K562 (cell line): ENCODE measurements at regions not wholly inside any gene's neighbourhood (a gene's known extent, or its start where the extent isn't known, plus 50 kb on each side); places are given as distances from the start of the nearest gene placed in this dataset.
A peak's percentile ranks its signal among the peaks of the same experiment; 100 is the strongest.

Source experiments
- CHAMP1 ChIP-seq: fragments of 450-650 bp; IDR thresholded peaks from 2 replicates; pipeline ENCODE4 v1.6.1; 2016; ENCODE audit warnings: mild to moderate bottlenecking
- CTCF ChIP-seq, 3 experiments: IDR thresholded peaks in 2 of 3; conservative IDR thresholded peaks in 1 of 3; 2 replicates each; pipeline ENCODE4 v1.5.1; 2011 to 2012; ENCODE audit warnings: low read length in 3 of 3, mild to moderate bottlenecking in 3 of 3, control low read depth in 2 of 3, improper control_type of control experiment in 1 of 3, inconsistent platforms in 1 of 3, low read depth in 1 of 3, mixed read lengths in 1 of 3, moderate library complexity in 1 of 3; ENCODE audit not compliant: insufficient read depth in 2 of 3
- ETS2 ChIP-seq: IDR thresholded peaks from 2 replicates; pipeline ENCODE4 v1.6.1; 2016; ENCODE audit warnings: borderline replicate concordance, missing genetic modification characterization, mild to moderate bottlenecking, moderate library complexity, missing compliant biosample characterization; ENCODE audit not compliant: poor library complexity, severe bottlenecking
- EWSR1 ChIP-seq: fragments of 450-650 bp; IDR thresholded peaks from 2 replicates; pipeline ENCODE4 v1.6.1; 2018; ENCODE audit warnings: borderline replicate concordance, mild to moderate bottlenecking, low read depth, moderate library complexity; ENCODE audit not compliant: partially characterized antibody
- KDM4B ChIP-seq, 2 experiments: fragments of 450-650 bp in 1 of 2; sonication (generic) in 1 of 2; IDR thresholded peaks; 2 replicates each; pipeline ENCODE4 v1.6.1; 2016 to 2017; ENCODE audit warnings: borderline replicate concordance in 2 of 2, antibody characterized with exemption in 1 of 2, low read depth in 1 of 2, mild to moderate bottlenecking in 1 of 2
- MLLT1 ChIP-seq, 2 experiments: fragments of 450-650 bp; IDR thresholded peaks; 2 replicates each; pipeline ENCODE4 v1.6.1; 2016
- MTA3 ChIP-seq: fragments of 450-650 bp; formaldehyde crosslinking; IDR thresholded peaks from 2 replicates; pipeline ENCODE4 v1.6.1; 2017; ENCODE audit warnings: mild to moderate bottlenecking, borderline replicate concordance
- PHF21A ChIP-seq: fragments of 450-650 bp; IDR thresholded peaks from 2 replicates; pipeline ENCODE4 v1.6.1; 2017; ENCODE audit warnings: low read depth, borderline replicate concordance
- SMAD2 ChIP-seq: fragments of 150-350 bp; IDR thresholded peaks from 2 replicates; pipeline ENCODE4 v1.6.1; 2014; ENCODE audit warnings: low read depth, mild to moderate bottlenecking, low read length
- SREBF2 ChIP-seq: sonication (generic); formaldehyde crosslinking; IDR thresholded peaks from 2 replicates; pipeline ENCODE4 v1.4.0; 2020; ENCODE audit warnings: mild to moderate bottlenecking, missing genetic modification reagents
- SRF ChIP-seq, 2 experiments: fragments of 250-450, 450-650 bp in 1 of 2; sonication (Bioruptor Pico) in 1 of 2; sonication (generic) in 1 of 2; formaldehyde crosslinking; IDR thresholded peaks; 2 replicates each; pipeline versions ENCODE4 v1.5.0 to v1.5.1; 2020 to 2022; ENCODE audit warnings: mild to moderate bottlenecking in 1 of 2, missing genetic modification reagents in 1 of 2
- THAP12 ChIP-seq: fragments of 250-450 bp; sonication (Bioruptor Pico); IDR thresholded peaks from 2 replicates; pipeline ENCODE4 v1.9.0; 2021; ENCODE audit warnings: mild to moderate bottlenecking, inconsistent platforms
- ZBTB43 ChIP-seq: sonication (generic); formaldehyde crosslinking; IDR thresholded peaks from 2 replicates; pipeline ENCODE4 v1.8.0; 2023; ENCODE audit warnings: mild to moderate bottlenecking, missing genetic modification reagents
- ZNF239 ChIP-seq: fragments of 250-450 bp; sonication (Bioruptor Pico); IDR thresholded peaks from 2 replicates; pipeline ENCODE4 v1.4.0; 2020; ENCODE audit warnings: mild to moderate bottlenecking
- ZNF395 ChIP-seq: fragments of 200-800 bp; sonication (Bioruptor generic); IDR thresholded peaks from 2 replicates; pipeline ENCODE4 v1.6.1; 2017; ENCODE audit warnings: missing genetic modification characterization, missing compliant biosample characterization

- no peak for TF ChIP-seq PHF21A
- TF ChIP-seq MLLT1 (IDR thresholded peaks at IDR 0.05), result peak in 1 of 2 experiments; percentile 91; a peak in 2 of 4 replicates
- TF ChIP-seq ETS2 (tag), result no peak
- TF ChIP-seq CHAMP1, result no peak
- peak; percentile 70; the same call in 1 of the 2 replicates for TF ChIP-seq ZNF395 (CRISPR knock-in tag)
- 0 out of 4 replicates have a peak, but pooled peaks of 1 of the 2 experiments have one; percentile 9 for TF ChIP-seq SRF (CRISPR knock-in tag; IDR thresholded peaks at IDR 0.05)
- TF ChIP-seq MTA3, result peak; percentile 88
- TF ChIP-seq EWSR1, result no peak
- no peak for TF ChIP-seq KDM4B (IDR thresholded peaks at IDR 0.05; ENCODE audit: borderline replicate concordance in 2 of 2, low read depth in 1 of 2)
- no peak for TF ChIP-seq CTCF (IDR thresholded peaks at IDR 0.05 in 2 of 3, conservative IDR thresholded peaks at IDR 0.05 in 1 of 3; ENCODE audit: insufficient read depth in 2 of 3, low read depth in 1 of 3, low read length in 3 of 3)
- TF ChIP-seq THAP12 (CRISPR knock-in tag), result no peak
- TF ChIP-seq ZBTB43 (CRISPR knock-in tag), result no peak
- no peak for TF ChIP-seq SREBF2
- TF ChIP-seq ZNF239, result no peak
- no peak for TF ChIP-seq SMAD2
Observed at GRCh38 chr16:85377388-85378144, 235.6 kb upstream of the GSE1 start (continued).
